ENCODE measurements at regions not wholly inside any gene's neighbourhood (a gene's known extent, or its start where the extent isn't known, plus 50 kb on each side); places are given as distances from the start of the nearest gene placed in this dataset.
"Not testable (repeated sequence)": the region's sequence is repeated elsewhere in the genome, so short reads cannot be mapped to it uniquely, and the experiment has no call there.

DNA sequence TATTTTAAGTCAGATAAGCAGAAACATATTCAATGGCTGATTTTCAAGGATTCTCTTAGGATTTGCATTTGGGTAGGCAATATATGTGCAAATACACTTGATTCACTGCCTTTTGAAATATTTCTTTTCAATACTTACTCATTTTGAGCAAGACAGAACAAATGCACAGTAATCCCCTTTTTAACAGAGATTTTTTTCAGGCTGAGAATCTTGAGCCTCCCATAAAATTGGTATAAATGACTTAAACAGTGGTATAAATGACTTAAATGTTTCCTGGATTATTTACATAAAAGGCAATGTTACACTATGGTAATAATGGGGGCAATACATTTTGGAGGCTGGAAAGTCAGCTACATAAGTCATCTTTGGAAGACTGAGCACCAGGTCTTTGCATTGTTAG is 389.0 kb downstream of the OLFM4 start:
- Histone ChIP-seq H3K79me2 (ENCODE audit: control insufficient read depth, insufficient read depth, low read length, unreplicated experiment) (no peaks in the 10 kb centered on the region), H3K27me3 (ENCODE audit: insufficient read depth, low read length) (no peaks in the 10 kb centered on the region), H2AFZ (ENCODE audit: low read length, unreplicated experiment) (no peak overlapping the region), H3K27ac (ENCODE audit: low read depth, low read length) (no peak overlapping the region), H3K4me3 (ENCODE audit: low read depth, low read length) (no peak overlapping the region), H3K36me3 (ENCODE audit: insufficient read depth, low read length) (no peaks in the 10 kb centered on the region), H3K4me1 (ENCODE audit: control insufficient read depth, insufficient read depth, low read length, unreplicated experiment) (no peaks in the 10 kb centered on the region)

DNA sequence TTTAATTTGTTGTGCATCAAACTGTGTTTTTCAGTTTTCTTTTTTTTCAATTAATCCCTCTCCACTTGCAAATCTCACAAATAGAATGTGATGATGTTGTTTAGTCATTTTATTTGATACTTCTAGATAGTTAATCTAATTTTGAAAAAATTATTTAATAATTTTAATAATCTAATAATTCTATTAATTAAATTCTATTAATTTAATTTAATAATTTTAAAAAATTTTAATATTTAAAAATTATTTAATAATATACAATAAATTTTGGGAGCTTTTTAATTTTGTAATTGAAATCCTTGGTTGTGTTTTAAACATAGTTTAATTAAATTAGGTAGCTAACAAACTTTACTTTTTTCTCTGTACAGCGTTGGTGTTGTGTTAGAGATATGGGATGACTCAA is 393.8 kb downstream of the OLFM4 start:
- H3K27ac ChIP-seq (ENCODE audit: low read depth, low read length): no peak overlapping the region
- H3K4me1 ChIP-seq (ENCODE audit: control insufficient read depth, insufficient read depth, low read length, unreplicated experiment): no peaks in the 10 kb centered on the region
- H3K27me3 ChIP-seq (ENCODE audit: insufficient read depth, low read length): no peaks in the 10 kb centered on the region
- H2AFZ ChIP-seq (ENCODE audit: low read length, unreplicated experiment): no peak overlapping the region
- no peaks in the 10 kb centered on the region for H3K36me3 ChIP-seq (ENCODE audit: insufficient read depth, low read length)
- no peak overlapping the region for H3K4me3 ChIP-seq (ENCODE audit: low read depth, low read length)
- H3K79me2 ChIP-seq (ENCODE audit: control insufficient read depth, insufficient read depth, low read length, unreplicated experiment): no peaks in the 10 kb centered on the region

DNA sequence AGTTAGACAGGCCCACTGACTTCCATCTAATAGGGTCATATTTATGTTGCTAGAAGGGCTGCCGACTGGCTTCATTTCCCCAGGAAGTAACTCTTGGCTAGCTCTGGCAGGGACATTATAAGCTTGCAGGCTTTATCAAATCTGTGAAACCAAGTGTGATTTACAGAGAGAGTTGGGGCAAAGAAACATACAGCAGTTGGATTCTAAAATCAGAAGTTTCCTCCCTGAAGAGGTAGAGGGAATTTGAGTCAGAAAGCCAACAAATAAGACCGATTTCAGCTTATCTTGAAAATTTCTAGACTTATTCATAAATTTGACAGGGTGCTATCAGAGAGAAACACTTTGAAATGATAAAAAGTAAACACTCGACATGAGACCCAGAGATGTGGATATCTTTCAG is 407.8 kb downstream of the OLFM4 start:
- H3K27me3 ChIP-seq (ENCODE audit: insufficient read depth, low read length): no peaks in the 10 kb centered on the region
- no peaks in the 10 kb centered on the region for H3K4me1 ChIP-seq (ENCODE audit: control insufficient read depth, insufficient read depth, low read length, unreplicated experiment)
- no peaks in the 10 kb centered on the region for H3K79me2 ChIP-seq (ENCODE audit: control insufficient read depth, insufficient read depth, low read length, unreplicated experiment)
- H3K4me3 ChIP-seq (ENCODE audit: low read depth, low read length): no peak overlapping the region
- H3K36me3 ChIP-seq (ENCODE audit: insufficient read depth, low read length): no peaks in the 10 kb centered on the region
- H2AFZ ChIP-seq (ENCODE audit: low read length, unreplicated experiment): no peak overlapping the region
- H3K27ac ChIP-seq (ENCODE audit: low read depth, low read length): no peak overlapping the region

DNA sequence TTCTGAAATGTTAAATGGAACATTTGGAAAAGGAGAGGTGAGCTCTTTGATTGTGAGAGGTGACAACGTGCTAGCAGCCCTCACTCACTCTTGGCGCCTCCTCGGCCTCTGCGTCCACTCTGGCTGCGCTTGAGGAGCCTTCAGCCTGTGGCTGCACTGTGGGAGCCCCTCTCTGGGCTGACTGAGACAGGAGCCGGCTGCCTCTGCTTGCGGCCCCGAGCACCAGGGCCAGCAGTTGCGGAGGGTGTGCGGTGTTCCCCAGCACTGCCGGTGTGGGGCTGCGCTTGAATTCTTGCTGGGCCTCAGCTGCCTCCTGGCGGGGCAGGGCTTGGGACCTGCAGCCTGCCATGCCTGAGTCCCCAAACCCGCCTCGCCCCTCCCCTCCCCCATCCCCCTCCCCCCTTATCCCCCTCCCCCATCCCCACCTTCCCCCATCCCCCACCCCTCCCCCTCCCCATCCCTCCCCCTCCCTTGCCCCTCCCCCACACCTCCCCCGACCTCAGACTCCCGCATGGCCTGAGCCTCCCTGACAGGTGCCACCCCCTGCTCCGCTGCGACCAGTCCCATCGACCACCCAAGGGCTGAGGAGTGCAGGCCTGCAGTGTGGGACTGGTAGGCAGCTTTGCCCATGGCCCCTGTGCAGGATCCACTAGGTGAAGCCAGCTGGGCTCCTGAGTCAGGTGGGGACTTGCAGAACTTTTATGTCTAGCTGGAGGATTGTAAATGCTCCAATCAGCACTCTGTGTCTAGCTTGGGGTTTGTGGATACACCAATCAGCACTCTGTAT is 411.0 kb downstream of the OLFM4 start:
- H3K4me3 ChIP-seq (ENCODE audit: low read depth, low read length): no peak overlapping the region
- no peaks in the 10 kb centered on the region for H3K27me3 ChIP-seq (ENCODE audit: insufficient read depth, low read length)
- H3K36me3 ChIP-seq (ENCODE audit: insufficient read depth, low read length): no peaks in the 10 kb centered on the region
- no peaks in the 10 kb centered on the region for H3K4me1 ChIP-seq (ENCODE audit: control insufficient read depth, insufficient read depth, low read length, unreplicated experiment)
- no peak overlapping the region for H2AFZ ChIP-seq (ENCODE audit: low read length, unreplicated experiment)
- H3K79me2 ChIP-seq (ENCODE audit: control insufficient read depth, insufficient read depth, low read length, unreplicated experiment): no peaks in the 10 kb centered on the region
- no peak overlapping the region for H3K27ac ChIP-seq (ENCODE audit: low read depth, low read length)

DNA sequence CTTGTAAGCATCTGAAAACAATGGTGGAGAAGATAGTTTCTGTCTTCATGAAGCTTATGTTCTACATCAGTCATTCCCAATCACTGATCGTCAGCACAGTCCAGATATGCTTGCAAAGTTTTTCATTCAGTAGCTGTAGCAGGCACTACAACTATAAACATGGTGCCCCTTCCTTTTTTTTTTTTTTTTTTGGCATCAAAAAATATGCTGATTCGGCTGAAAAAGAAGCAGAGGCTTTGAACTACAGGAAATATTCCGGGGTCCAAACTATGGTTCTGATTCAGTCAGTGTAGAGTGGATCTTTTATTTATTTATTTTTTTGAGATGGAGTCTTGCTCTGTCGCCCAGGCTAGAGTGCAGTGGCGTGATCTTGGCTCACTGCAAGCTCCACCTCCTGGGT is 414.4 kb downstream of the OLFM4 start:
- Histone ChIP-seq H3K27me3 (ENCODE audit: insufficient read depth, low read length) (no peaks in the 10 kb centered on the region), H3K79me2 (ENCODE audit: control insufficient read depth, insufficient read depth, low read length, unreplicated experiment) (no peaks in the 10 kb centered on the region), H2AFZ (ENCODE audit: low read length, unreplicated experiment) (no peak overlapping the region), H3K4me1 (ENCODE audit: control insufficient read depth, insufficient read depth, low read length, unreplicated experiment) (no peaks in the 10 kb centered on the region), H3K27ac (ENCODE audit: low read depth, low read length) (no peak overlapping the region), H3K36me3 (ENCODE audit: insufficient read depth, low read length) (no peaks in the 10 kb centered on the region), H3K4me3 (ENCODE audit: low read depth, low read length) (no peak overlapping the region)

DNA sequence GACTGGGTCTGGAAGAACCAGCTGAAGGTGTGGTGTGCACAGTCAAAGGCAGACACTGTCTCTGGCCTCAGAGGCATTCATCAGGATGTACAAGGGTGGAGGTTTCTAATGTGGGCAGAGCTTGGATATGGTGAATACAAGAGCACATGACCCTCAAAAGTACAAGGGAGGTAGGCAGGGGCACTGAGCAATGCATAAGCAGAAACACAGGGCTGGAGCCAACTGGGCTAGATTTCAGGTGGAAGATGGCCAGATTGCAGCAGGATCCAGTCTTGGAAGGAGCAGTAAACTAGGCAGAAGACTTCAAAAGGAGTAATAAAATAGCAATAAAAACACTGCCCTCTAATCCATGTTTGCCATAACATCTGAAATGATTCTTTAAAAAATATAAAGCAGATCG is 417.1 kb downstream of the OLFM4 start:
- Histone ChIP-seq H3K4me1 (ENCODE audit: control insufficient read depth, insufficient read depth, low read length, unreplicated experiment) (no peaks in the 10 kb centered on the region), H3K79me2 (ENCODE audit: control insufficient read depth, insufficient read depth, low read length, unreplicated experiment) (no peaks in the 10 kb centered on the region), H2AFZ (ENCODE audit: low read length, unreplicated experiment) (no peak overlapping the region), H3K27me3 (ENCODE audit: insufficient read depth, low read length) (no peaks in the 10 kb centered on the region), H3K4me3 (ENCODE audit: low read depth, low read length) (no peak overlapping the region), H3K36me3 (ENCODE audit: insufficient read depth, low read length) (no peaks in the 10 kb centered on the region), H3K27ac (ENCODE audit: low read depth, low read length) (no peak overlapping the region)

DNA sequence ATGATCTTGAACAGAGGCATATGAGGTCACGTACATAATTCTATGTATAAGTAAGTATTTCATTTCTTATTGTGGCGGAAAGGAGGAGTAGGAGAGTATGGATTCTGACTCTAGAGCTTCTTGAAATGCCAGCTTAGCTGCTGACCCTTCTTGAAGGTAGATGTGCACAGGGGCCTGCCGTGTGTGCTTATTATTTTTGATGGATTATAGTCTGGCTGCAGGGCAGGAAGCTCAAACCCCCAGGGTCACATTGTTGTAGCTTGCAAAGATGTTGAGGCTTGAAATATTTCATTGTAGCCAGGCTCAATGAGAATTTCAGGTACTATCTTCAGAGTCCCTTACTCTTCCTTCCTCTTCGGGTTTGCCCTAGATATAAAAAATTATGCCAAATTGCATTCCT is 418.8 kb downstream of the OLFM4 start:
- no peak overlapping the region for H3K27ac ChIP-seq (ENCODE audit: low read depth, low read length)
- H2AFZ ChIP-seq (ENCODE audit: low read length, unreplicated experiment): no peak overlapping the region
- no peaks in the 10 kb centered on the region for H3K79me2 ChIP-seq (ENCODE audit: control insufficient read depth, insufficient read depth, low read length, unreplicated experiment)
- no peaks in the 10 kb centered on the region for H3K4me1 ChIP-seq (ENCODE audit: control insufficient read depth, insufficient read depth, low read length, unreplicated experiment)
- H3K36me3 ChIP-seq (ENCODE audit: insufficient read depth, low read length): no peaks in the 10 kb centered on the region
- H3K4me3 ChIP-seq (ENCODE audit: low read depth, low read length): no peak overlapping the region
- H3K27me3 ChIP-seq (ENCODE audit: insufficient read depth, low read length): no peaks in the 10 kb centered on the region

DNA sequence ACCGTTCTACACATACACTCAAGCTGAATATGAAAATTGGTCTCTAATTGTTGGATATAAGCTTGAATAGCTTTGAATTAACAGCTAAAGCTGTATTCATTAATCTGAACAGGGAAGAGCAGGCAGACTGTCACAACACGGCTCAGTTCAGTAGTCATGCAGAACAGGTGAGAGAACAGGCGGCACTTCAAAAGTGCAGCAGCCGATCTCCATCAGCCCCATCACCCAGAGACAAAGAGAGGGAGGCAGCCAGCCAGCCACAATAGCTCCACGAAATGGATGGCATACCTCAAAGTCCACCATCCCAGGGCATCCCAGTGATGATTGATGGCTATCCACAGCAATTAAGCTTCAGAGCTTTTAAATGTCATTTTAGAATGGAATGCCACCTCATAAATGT is 419.2 kb downstream of the OLFM4 start:
- Histone ChIP-seq H2AFZ (ENCODE audit: low read length, unreplicated experiment) (no peak overlapping the region), H3K27ac (ENCODE audit: low read depth, low read length) (no peak overlapping the region)

DNA sequence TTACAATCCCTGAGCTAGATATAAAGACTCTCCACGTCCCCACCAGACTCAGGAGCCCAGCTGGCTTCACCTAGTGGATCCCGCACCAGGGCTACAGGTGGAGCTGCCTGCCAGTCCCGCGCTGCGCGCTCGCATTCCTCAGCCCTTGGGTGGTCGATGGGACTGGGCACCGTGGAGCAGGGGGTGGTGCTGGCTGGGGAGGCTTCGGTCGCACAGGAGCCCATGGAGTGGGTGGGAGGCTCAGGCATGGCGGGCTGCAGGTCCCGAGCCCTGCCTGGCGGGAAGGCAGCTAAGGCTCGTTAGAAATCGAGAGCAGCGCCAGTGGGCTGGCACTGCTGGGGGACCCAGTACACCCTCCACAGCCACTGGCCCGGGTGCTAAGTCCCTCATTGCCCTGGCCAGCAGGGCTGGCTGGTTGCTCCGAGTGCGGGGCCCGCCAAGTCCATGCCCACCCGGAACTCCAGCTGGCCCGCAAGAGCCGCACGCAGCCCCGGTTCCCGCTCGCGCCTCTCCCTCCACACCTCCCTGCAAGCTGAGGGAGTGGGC is 423.7 kb downstream of the OLFM4 start:
- not testable (repeated sequence) for H3K4me1 ChIP-seq (ENCODE audit: control insufficient read depth, insufficient read depth, low read length, unreplicated experiment); H3K4me3 ChIP-seq (ENCODE audit: low read depth, low read length); H2AFZ ChIP-seq (ENCODE audit: low read length, unreplicated experiment); H3K27ac ChIP-seq (ENCODE audit: low read depth, low read length); H3K79me2 ChIP-seq (ENCODE audit: control insufficient read depth, insufficient read depth, low read length, unreplicated experiment); H3K36me3 ChIP-seq (ENCODE audit: insufficient read depth, low read length); H3K27me3 ChIP-seq (ENCODE audit: insufficient read depth, low read length)

More for the DNA sequence above, 419.2 kb downstream of the OLFM4 start:
- Histone ChIP-seq H3K4me1 (ENCODE audit: control insufficient read depth, insufficient read depth, low read length, unreplicated experiment) (no peaks in the 10 kb centered on the region), H3K4me3 (ENCODE audit: low read depth, low read length) (no peak overlapping the region), H3K79me2 (ENCODE audit: control insufficient read depth, insufficient read depth, low read length, unreplicated experiment) (no peaks in the 10 kb centered on the region), H3K27me3 (ENCODE audit: insufficient read depth, low read length) (no peaks in the 10 kb centered on the region), H3K36me3 (ENCODE audit: insufficient read depth, low read length) (no peaks in the 10 kb centered on the region)

DNA sequence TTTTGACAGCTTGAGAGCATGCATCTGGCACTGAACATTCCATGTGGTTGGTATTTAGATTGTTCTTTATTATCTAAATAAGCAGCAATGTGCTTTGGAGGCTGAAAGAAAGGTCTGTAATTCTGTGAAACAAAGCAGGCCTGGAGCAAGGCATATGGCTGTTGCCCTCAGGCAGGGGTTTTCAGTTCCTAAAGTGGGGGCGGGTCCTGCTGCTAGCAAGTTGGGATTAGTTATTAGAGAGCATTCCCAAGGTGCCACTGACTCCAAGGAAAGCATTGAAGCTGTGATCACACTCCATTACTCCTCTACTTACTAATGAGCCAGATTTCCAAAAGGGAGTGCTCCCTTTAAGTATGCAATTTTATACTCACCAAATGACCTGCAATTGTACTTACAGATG is 432.2 kb downstream of the OLFM4 start:
- no peak overlapping the region for H3K4me3 ChIP-seq (ENCODE audit: low read depth, low read length)
- H3K36me3 ChIP-seq (ENCODE audit: insufficient read depth, low read length): no peaks in the 10 kb centered on the region
- H3K4me1 ChIP-seq (ENCODE audit: control insufficient read depth, insufficient read depth, low read length, unreplicated experiment): no peaks in the 10 kb centered on the region
- no peaks in the 10 kb centered on the region for H3K79me2 ChIP-seq (ENCODE audit: control insufficient read depth, insufficient read depth, low read length, unreplicated experiment)
- H3K27me3 ChIP-seq (ENCODE audit: insufficient read depth, low read length): no peaks in the 10 kb centered on the region
- no peak overlapping the region for H3K27ac ChIP-seq (ENCODE audit: low read depth, low read length)
- no peak overlapping the region for H2AFZ ChIP-seq (ENCODE audit: low read length, unreplicated experiment)

DNA sequence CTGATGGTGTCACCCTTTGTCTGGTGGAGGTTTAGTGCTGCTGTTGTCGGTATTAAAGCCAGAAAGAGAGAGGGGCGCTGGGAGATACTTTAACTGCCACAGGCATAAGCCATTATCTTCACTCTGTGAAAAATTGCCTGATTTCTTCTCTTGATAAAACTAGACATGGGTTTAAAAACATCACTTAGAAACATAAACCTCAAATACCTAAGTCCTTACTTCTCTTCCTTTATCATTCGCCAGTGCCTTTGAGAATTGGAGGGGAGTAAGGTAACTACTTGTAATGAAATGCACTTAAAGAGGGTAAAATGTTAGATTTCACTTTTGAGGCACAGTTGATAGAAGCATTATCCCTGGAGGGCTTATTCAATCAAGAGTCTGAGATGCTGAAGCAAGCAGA is 434.5 kb downstream of the OLFM4 start:
- Histone ChIP-seq H3K4me1 (ENCODE audit: control insufficient read depth, insufficient read depth, low read length, unreplicated experiment) (no peaks in the 10 kb centered on the region), H3K36me3 (ENCODE audit: insufficient read depth, low read length) (no peaks in the 10 kb centered on the region), H3K79me2 (ENCODE audit: control insufficient read depth, insufficient read depth, low read length, unreplicated experiment) (no peaks in the 10 kb centered on the region), H3K4me3 (ENCODE audit: low read depth, low read length) (no peak overlapping the region), H3K27ac (ENCODE audit: low read depth, low read length) (no peak overlapping the region), H3K27me3 (ENCODE audit: insufficient read depth, low read length) (no peaks in the 10 kb centered on the region), H2AFZ (ENCODE audit: low read length, unreplicated experiment) (no peak overlapping the region)
